Parathyroid adenoma (tissue), 2 donors: ENCODE measurements at regions not wholly inside any gene's neighbourhood (a gene's known extent, or its start where the extent isn't known, plus 50 kb on each side); places are given as distances from the start of the nearest gene placed in this dataset.

Experiments
- H2AFZ ChIP-seq: fragments of 300-600 bp; sonication (generic); one replicate; pipeline ENCODE4 v1.7.0; 2017; ENCODE audit warnings: antibody characterized with exemption, mild to moderate bottlenecking
- H3K27ac ChIP-seq: fragments of 300-600 bp; sonication (generic); one replicate; pipeline ENCODE4 v1.7.0; 2017
- H3K27me3 ChIP-seq: fragments of 300-600 bp; sonication (generic); one replicate; pipeline ENCODE4 v1.7.0; 2017; ENCODE audit warnings: low read length; ENCODE audit not compliant: control insufficient read depth, insufficient read depth
- H3K36me3 ChIP-seq: fragments of 300-600 bp; sonication (generic); one replicate; pipeline ENCODE4 v1.7.0; 2017; ENCODE audit warnings: low read length; ENCODE audit not compliant: control insufficient read depth, insufficient read depth
- H3K4me1 ChIP-seq: fragments of 300-600 bp; sonication (generic); one replicate; pipeline ENCODE4 v1.7.0; 2017; ENCODE audit warnings: control low read depth
- H3K4me2 ChIP-seq: fragments of 300-600 bp; sonication (generic); one replicate; pipeline ENCODE4 v1.7.0; 2017; ENCODE audit warnings: low read length
- H3K4me3 ChIP-seq: fragments of 300-600 bp; sonication (generic); one replicate; pipeline ENCODE4 v1.7.0; 2017; ENCODE audit warnings: low read depth, low read length
- H3K79me2 ChIP-seq: fragments of 300-600 bp; sonication (generic); one replicate; pipeline ENCODE4 v1.7.0; 2017; ENCODE audit warnings: control low read depth
- H3K9ac ChIP-seq: fragments of 300-600 bp; sonication (generic); one replicate; pipeline ENCODE4 v1.7.0; 2017; ENCODE audit warnings: mild to moderate bottlenecking
- H3K9me3 ChIP-seq: fragments of 300-600 bp; sonication (generic); one replicate; pipeline ENCODE4 v1.7.0; 2017; ENCODE audit warnings: low read length; ENCODE audit not compliant: control insufficient read depth
- TF ChIP-seq, protein P1 (sequence below): fragments of 300-600 bp; sonication (generic); IDR thresholded peaks from one replicate; pipeline ENCODE4 v1.7.0; 2017; ENCODE audit warnings: antibody characterized with exemption, mild to moderate bottlenecking
- donor health status: primary hyperparathyroidism.

DNA sequence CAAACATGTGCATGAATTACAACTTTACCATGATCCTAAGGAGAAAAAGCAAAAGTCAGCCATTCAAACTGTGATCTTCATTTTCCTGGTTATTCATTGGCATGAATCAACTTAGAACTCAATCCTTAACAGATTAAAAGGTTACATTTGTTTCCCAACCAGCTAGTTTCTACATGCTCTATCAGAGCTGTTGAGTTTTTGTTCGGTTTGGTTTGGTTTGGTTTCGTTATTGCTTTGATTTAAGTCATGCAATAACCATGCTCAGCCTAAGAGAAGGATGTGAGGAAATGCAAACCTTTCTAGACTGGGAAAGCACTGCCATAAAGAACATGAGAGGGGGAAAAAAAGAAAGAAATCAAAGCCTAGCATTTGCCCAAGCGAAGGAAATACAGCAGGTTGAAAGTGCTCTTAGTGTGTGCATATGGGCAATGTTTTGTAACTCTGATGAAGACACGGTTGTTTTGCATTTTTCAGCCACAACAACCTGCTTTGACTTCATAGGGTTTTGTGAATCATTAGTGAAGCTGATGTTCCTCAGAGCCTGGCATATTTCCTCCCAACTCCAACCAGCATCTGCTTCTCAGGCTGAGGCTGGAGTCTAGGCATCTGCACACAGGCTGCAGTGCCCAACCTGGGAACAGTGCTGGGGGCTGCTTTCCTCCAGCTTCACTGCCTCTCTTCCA lies 234.3 kb downstream of the ZNF674 start:
- Histone ChIP-seq H3K4me2 (no peak overlapping the region), H3K36me3 (no peaks in the 10 kb centered on the region), H3K9me3 (no peaks in the 10 kb centered on the region), H3K27me3 (no peaks in the 10 kb centered on the region), H2AFZ (no peak overlapping the region), H3K9ac (no peak overlapping the region), H3K79me2 (no peaks in the 10 kb centered on the region), H3K4me3 (no peak overlapping the region), H3K4me1 (no peaks in the 10 kb centered on the region), H3K27ac (no peak overlapping the region)
- TF ChIP-seq, protein P1, sequence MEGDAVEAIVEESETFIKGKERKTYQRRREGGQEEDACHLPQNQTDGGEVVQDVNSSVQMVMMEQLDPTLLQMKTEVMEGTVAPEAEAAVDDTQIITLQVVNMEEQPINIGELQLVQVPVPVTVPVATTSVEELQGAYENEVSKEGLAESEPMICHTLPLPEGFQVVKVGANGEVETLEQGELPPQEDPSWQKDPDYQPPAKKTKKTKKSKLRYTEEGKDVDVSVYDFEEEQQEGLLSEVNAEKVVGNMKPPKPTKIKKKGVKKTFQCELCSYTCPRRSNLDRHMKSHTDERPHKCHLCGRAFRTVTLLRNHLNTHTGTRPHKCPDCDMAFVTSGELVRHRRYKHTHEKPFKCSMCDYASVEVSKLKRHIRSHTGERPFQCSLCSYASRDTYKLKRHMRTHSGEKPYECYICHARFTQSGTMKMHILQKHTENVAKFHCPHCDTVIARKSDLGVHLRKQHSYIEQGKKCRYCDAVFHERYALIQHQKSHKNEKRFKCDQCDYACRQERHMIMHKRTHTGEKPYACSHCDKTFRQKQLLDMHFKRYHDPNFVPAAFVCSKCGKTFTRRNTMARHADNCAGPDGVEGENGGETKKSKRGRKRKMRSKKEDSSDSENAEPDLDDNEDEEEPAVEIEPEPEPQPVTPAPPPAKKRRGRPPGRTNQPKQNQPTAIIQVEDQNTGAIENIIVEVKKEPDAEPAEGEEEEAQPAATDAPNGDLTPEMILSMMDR = no peak

- no peak overlapping the region for H2AFZ ChIP-seq
- no peak overlapping the region for H3K4me3 ChIP-seq
- H3K36me3 ChIP-seq = no peaks in the 10 kb centered on the region
- H3K27me3 ChIP-seq = no peaks in the 10 kb centered on the region
- no peaks in the 10 kb centered on the region for H3K4me1 ChIP-seq
- TF ChIP-seq, protein P1 = no peak
- no peak overlapping the region for H3K9ac ChIP-seq
- H3K4me2 ChIP-seq = no peak overlapping the region
- no peaks in the 10 kb centered on the region for H3K9me3 ChIP-seq
- no peak overlapping the region for H3K27ac ChIP-seq
- no peaks in the 10 kb centered on the region for H3K79me2 ChIP-seq
These were observed 237.1 kb downstream of the ZNF674 start for GRCh38 chrX:46308110-46308509.

- no peak overlapping the region for H3K4me2 ChIP-seq
- H3K4me1 ChIP-seq = no peaks in the 10 kb centered on the region
- no peaks in the 10 kb centered on the region for H3K36me3 ChIP-seq
- no peak overlapping the region for H3K27ac ChIP-seq
- H3K4me3 ChIP-seq = no peak overlapping the region
- H3K9ac ChIP-seq = no peak overlapping the region
- no peaks in the 10 kb centered on the region for H3K9me3 ChIP-seq
- TF ChIP-seq, protein P1 = no peak
- no peak overlapping the region for H2AFZ ChIP-seq
- H3K27me3 ChIP-seq = no peaks in the 10 kb centered on the region
- H3K79me2 ChIP-seq = no peaks in the 10 kb centered on the region
These were observed 239.1 kb downstream of the ZNF674 start for GRCh38 chrX:46306103-46306502.

- Histone ChIP-seq H3K27ac (no peak overlapping the region), H3K9me3 (no peaks in the 10 kb centered on the region), H3K4me1 (no peaks in the 10 kb centered on the region), H3K27me3 (no peaks in the 10 kb centered on the region), H3K36me3 (no peaks in the 10 kb centered on the region), H2AFZ (no peak overlapping the region), H3K4me3 (no peak overlapping the region), H3K9ac (no peak overlapping the region), H3K79me2 (no peaks in the 10 kb centered on the region), H3K4me2 (no peak overlapping the region)
- TF ChIP-seq, protein P1 = no peak
These were observed 239.8 kb downstream of the ZNF674 start for GRCh38 chrX:46305431-46305830.

DNA sequence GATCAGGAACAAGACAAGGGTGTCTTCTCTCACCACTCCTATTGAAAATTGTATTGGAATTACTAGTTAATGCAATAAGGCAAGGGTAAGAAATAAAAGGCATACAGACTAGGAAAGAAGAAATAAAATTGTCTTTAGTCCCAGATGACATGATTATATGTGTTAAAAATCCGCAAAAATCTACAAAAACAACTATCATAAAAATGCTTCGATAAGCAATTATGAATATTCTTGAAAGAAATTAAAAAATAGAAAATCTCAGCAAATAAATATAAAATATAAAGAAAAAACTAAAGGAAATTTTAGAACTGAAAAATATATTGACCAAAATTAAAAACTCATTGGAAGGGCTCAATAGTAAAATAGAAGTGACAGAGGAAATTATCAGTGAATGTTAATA lies 243.3 kb downstream of the ZNF674 start:
- H3K9me3 ChIP-seq = no peaks in the 10 kb centered on the region
- H3K4me3 ChIP-seq = no peak overlapping the region
- no peaks in the 10 kb centered on the region for H3K4me1 ChIP-seq
- no peak overlapping the region for H3K4me2 ChIP-seq
- H3K36me3 ChIP-seq = no peaks in the 10 kb centered on the region
- H3K9ac ChIP-seq = no peak overlapping the region
- no peak overlapping the region for H2AFZ ChIP-seq
- no peaks in the 10 kb centered on the region for H3K27me3 ChIP-seq
- no peak overlapping the region for H3K27ac ChIP-seq
- TF ChIP-seq, protein P1 = no peak
- no peaks in the 10 kb centered on the region for H3K79me2 ChIP-seq
